HCT116 (cell line): ENCODE measurements at regions not wholly inside any gene's neighbourhood (a gene's known extent, or its start where the extent isn't known, plus 50 kb on each side); places are given as distances from the start of the nearest gene placed in this dataset.

Experiments
- CEBPB ChIP-seq: IDR thresholded peaks from 2 replicates; pipeline ENCODE4 v1.6.1; 2012; ENCODE audit warnings: low read depth
- CTCF ChIP-seq, 3 experiments: fragments of 200-600 bp in 1 of 3; sonication (generic) in 1 of 3; IDR thresholded peaks in 2 of 3; conservative IDR thresholded peaks in 1 of 3; 2 replicates each; pipeline ENCODE4 v1.5.1; 2012 to 2017; ENCODE audit warnings: low read depth in 2 of 3, low read length in 2 of 3, antibody characterized with exemption in 1 of 3, borderline replicate concordance in 1 of 3, control low read depth in 1 of 3, mild to moderate bottlenecking in 1 of 3, mixed read lengths in 1 of 3, mixed run types in 1 of 3, moderate library complexity in 1 of 3; ENCODE audit not compliant: insufficient read depth in 1 of 3
- EGR1 ChIP-seq: IDR thresholded peaks from 2 replicates; pipeline ENCODE4 v1.6.1; 2012; ENCODE audit warnings: low read depth
- EZH2phosphoT487 ChIP-seq: fragments of 200-600 bp; IDR thresholded peaks from 2 replicates; pipeline ENCODE4 v1.6.1; 2018; ENCODE audit warnings: antibody characterized with exemption, borderline replicate concordance
- POLR2A ChIP-seq: IDR thresholded peaks from 2 replicates; pipeline ENCODE4 v1.7.0; 2011; ENCODE audit warnings: borderline replicate concordance; ENCODE audit not compliant: insufficient read depth, insufficient read length; ENCODE audit errors: extremely low read depth
- POLR2AphosphoS5 ChIP-seq: IDR thresholded peaks from 2 replicates; pipeline ENCODE4 v1.6.1; 2011; ENCODE audit warnings: mild to moderate bottlenecking, low read depth, low read length, moderate library complexity
- RAD21 ChIP-seq: IDR thresholded peaks from 2 replicates; pipeline ENCODE4 v1.6.1; 2012; ENCODE audit warnings: low read depth, mild to moderate bottlenecking
- ZNF274 ChIP-seq: fragments of 200-500 bp; sonication (Bioruptor generic); IDR thresholded peaks from 2 replicates; pipeline ENCODE4 v1.6.1; 2014; ENCODE audit warnings: mild to moderate bottlenecking, low read depth, low read length, inconsistent platforms
- TF ChIP-seq, protein P1 (sequence below): IDR thresholded peaks from 2 replicates; pipeline ENCODE4 v1.6.1; 2012

DNA sequence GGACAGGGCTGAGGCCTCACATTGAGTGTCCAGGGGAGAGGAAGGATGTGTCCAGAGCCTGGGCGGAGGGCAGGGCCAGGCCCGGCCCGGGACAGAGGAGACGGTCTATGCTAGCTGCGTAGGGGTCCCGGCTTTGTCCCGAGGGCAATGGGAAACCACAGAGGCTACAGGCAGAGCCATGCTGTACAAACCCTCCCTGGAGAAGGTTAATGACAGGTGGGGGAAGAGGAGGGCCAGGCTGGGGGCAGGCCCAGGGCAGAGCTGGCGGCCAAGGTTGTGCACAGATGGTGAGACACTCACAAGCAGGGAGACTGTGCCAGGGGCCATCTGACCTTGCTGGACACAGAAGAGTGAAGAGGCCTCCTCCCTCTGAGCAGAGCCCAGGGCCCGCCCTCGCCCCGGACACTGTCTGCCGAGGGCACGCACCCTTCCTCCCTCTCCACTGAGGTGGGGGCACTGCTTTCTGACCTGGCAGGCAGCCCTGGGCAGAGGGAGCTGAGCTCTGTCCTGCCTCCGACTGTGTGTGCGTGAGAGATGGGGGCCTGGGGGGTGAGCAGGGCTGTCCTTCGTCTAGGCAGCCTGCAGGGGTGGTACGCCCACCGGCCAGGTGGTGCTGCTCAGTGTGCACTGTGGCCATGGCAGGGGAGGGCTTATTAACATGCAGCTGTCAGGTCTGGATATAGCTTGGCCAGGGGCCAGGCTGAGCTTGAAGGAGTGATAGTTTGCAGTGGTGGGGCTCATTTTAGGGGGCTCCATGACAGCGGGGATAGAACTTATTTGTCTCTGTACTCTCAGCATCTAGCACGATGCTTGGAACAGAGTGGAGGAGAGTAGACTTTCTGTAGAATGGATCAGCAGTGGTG lies 75.7 kb upstream of the LRPAP1 start:
- no peak for TF ChIP-seq POLR2AphosphoS5
- TF ChIP-seq, protein P1, sequence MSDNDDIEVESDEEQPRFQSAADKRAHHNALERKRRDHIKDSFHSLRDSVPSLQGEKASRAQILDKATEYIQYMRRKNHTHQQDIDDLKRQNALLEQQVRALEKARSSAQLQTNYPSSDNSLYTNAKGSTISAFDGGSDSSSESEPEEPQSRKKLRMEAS: no peak
- TF ChIP-seq CTCF (IDR thresholded peaks at IDR 0.05 in 2 of 3, conservative IDR thresholded peaks at IDR 0.05 in 1 of 3; ENCODE audit: borderline replicate concordance in 1 of 3, insufficient read depth in 1 of 3, low read depth in 2 of 3, low read length in 2 of 3): no peak
- TF ChIP-seq RAD21: no peak
- no peak for TF ChIP-seq POLR2A
- TF ChIP-seq EZH2phosphoT487: no peak
- TF ChIP-seq CEBPB: no peak
- no peak for TF ChIP-seq ZNF274
- TF ChIP-seq EGR1: no peak
